ENCODE measurements at regions not wholly inside any gene's neighbourhood (a gene's known extent, or its start where the extent isn't known, plus 50 kb on each side); places are given as distances from the start of the nearest gene placed in this dataset.
A peak's percentile ranks its signal among the peaks of the same experiment; 100 is the strongest.

- no peak overlapping the region for H3T11ph ChIP-seq (ENCODE audit: low read length)
- Mint-ChIP-seq H3K27me3 (ENCODE audit: low read depth) (no peaks in the 10 kb centered on the region), H3K4me3 (no peak overlapping the region), H3K4me1 (no peaks in the 10 kb centered on the region), H3K36me3 (ENCODE audit: insufficient read depth in 1 of 3, low read depth in 3 of 3) (no peaks in the 10 kb centered on the region), H3K27ac (peak overlapping the region in 1 of 3 experiments; percentile 41; a peak in 1 of 7 replicates), H3K9me3 (no peaks in the 10 kb centered on the region)
- H4K91ac ChIP-seq (ENCODE audit: insufficient read length, low read depth, low read length) = no peak overlapping the region
- no peak overlapping the region for H3K23ac ChIP-seq (ENCODE audit: insufficient read length, low read depth, low read length)
- H2BK12ac ChIP-seq (ENCODE audit: insufficient read length, low read depth, low read length) = no peak overlapping the region
- no peaks in the 10 kb centered on the region for H3K27me3 ChIP-seq (ENCODE audit: insufficient read depth, low read length)
- no peak overlapping the region for H3K14ac ChIP-seq (ENCODE audit: insufficient read depth, low read length)
- no peak for TF ChIP-seq CTCF (conservative IDR thresholded peaks at IDR 0.05)
- no CpG with 5 or more reads among the region's 4 CpGs for WGBS (ENCODE audit: extremely low coverage, insufficient read length, low lambda C conversion rate)
- H3K9ac ChIP-seq (ENCODE audit: extremely low read depth, insufficient read length, low read length) = no peak overlapping the region
- no peak overlapping the region for H2BK5ac ChIP-seq (ENCODE audit: insufficient read length, low read length)
- no peaks in the 10 kb centered on the region for H4K20me1 ChIP-seq (ENCODE audit: control insufficient read depth, insufficient read depth, insufficient read length)
- no peaks in the 10 kb centered on the region; the same call in 1 of the 2 replicates for H3K4me1 ChIP-seq (ENCODE audit: insufficient read depth, low read length)
- no peaks in the 10 kb centered on the region for H3K23me2 ChIP-seq (ENCODE audit: insufficient read length, low read depth, low read length, poor library complexity, severe bottlenecking)
- H4K8ac ChIP-seq (replicated peaks; ENCODE audit: insufficient read length, low read depth, low read length) = no peak overlapping the region
- H3K4me2 ChIP-seq (ENCODE audit: insufficient read depth, insufficient read length, low read length) = no peak overlapping the region
- H2BK20ac ChIP-seq (ENCODE audit: low read depth, low read length, poor library complexity, severe bottlenecking) = no peak overlapping the region
- H2BK15ac ChIP-seq (ENCODE audit: low read depth, low read length) = no peak overlapping the region
- no peak overlapping the region for H2AK5ac ChIP-seq (ENCODE audit: insufficient read length, low read length)
- H3K18ac ChIP-seq (ENCODE audit: insufficient read length, low read depth, low read length) = no peak overlapping the region
- H4K5ac ChIP-seq (ENCODE audit: insufficient read length, low read depth, low read length) = no peak overlapping the region
- no peak overlapping the region for H2BK120ac ChIP-seq (ENCODE audit: low read depth, low read length, poor library complexity, severe bottlenecking)
- H3K79me1 ChIP-seq (ENCODE audit: insufficient read depth, low read depth, low read length, poor library complexity, severe bottlenecking) = no peaks in the 10 kb centered on the region
- H2AFZ ChIP-seq (ENCODE audit: low read length) = no peak overlapping the region
- H3K79me2 ChIP-seq (ENCODE audit: insufficient read depth, low read length) = no peaks in the 10 kb centered on the region
- H3K27ac ChIP-seq (ENCODE audit: insufficient read length, low read depth, low read length) = no peak overlapping the region
- H3K56ac ChIP-seq (ENCODE audit: insufficient read length, low read depth, low read length) = no peak overlapping the region
- no peak for DNase-seq
- H3K4ac ChIP-seq (ENCODE audit: low read depth, low read length) = no peak overlapping the region
- no peaks in the 10 kb centered on the region for H3K9me3 ChIP-seq (ENCODE audit: control insufficient read depth, low read depth, low read length)
These were observed 150.2 kb upstream of the LMO4 start for GRCh38 chr1:87178441-87178840.
